HG03025 (cell line): ENCODE measurements at regions not wholly inside any gene's neighbourhood (a gene's known extent, or its start where the extent isn't known, plus 50 kb on each side); places are given as distances from the start of the nearest gene placed in this dataset.

Experiments used
- ATAC-seq: cut with Tn5 transposase; IDR thresholded peaks from one replicate; pipeline ENCODE4 v1.9.1; 2021; ENCODE audit warnings: mild to moderate bottlenecking, moderate library complexity; ENCODE audit not compliant: unreplicated experiment, low FRiP score

- ATAC-seq, result no peak
These were observed 341.1 kb downstream of the RAPGEF2 start for GRCh38 chr4:159443975-159444374.

GRCh38 chr4:159444678-159445077 is 341.8 kb downstream of the RAPGEF2 start:
- ATAC-seq, result no peak

- ATAC-seq, result no peak
These were observed 342.8 kb downstream of the RAPGEF2 start for GRCh38 chr4:159445692-159446091.

GRCh38 chr4:159446266-159446976 is 343.5 kb downstream of the RAPGEF2 start:
- peak; percentile 99 for ATAC-seq

GRCh38 chr4:159447296-159447695 is 344.4 kb downstream of the RAPGEF2 start:
- no peak for ATAC-seq

- ATAC-seq, result no peak
These were observed 348.1 kb downstream of the RAPGEF2 start for GRCh38 chr4:159451006-159451405.

- no peak for ATAC-seq
These were observed 352.9 kb downstream of the RAPGEF2 start for GRCh38 chr4:159455675-159456237.

GRCh38 chr4:159460371-159460770 is 357.5 kb downstream of the RAPGEF2 start:
- ATAC-seq, result no peak

GRCh38 chr4:159463235-159463634 is 360.4 kb downstream of the RAPGEF2 start:
- no peak for ATAC-seq

- no peak for ATAC-seq
These were observed 361.4 kb downstream of the RAPGEF2 start for GRCh38 chr4:159464302-159464701.

GRCh38 chr4:159476886-159477285 is 374.0 kb downstream of the RAPGEF2 start:
- ATAC-seq, result no peak

GRCh38 chr4:159480826-159481225 is 377.9 kb downstream of the RAPGEF2 start:
- no peak for ATAC-seq

GRCh38 chr4:159481936-159482335 is 379.1 kb downstream of the RAPGEF2 start:
- ATAC-seq, result no peak

GRCh38 chr4:159483110-159483781 is 380.4 kb downstream of the RAPGEF2 start:
- no peak for ATAC-seq

- no peak for ATAC-seq
These were observed 381.2 kb downstream of the RAPGEF2 start for GRCh38 chr4:159483782-159484741.

- ATAC-seq, result no peak
These were observed 382.0 kb downstream of the RAPGEF2 start for GRCh38 chr4:159484864-159485263.

GRCh38 chr4:159487284-159487747 is 384.4 kb downstream of the RAPGEF2 start:
- ATAC-seq, result peak; percentile 95

- no peak for ATAC-seq
These were observed 386.8 kb downstream of the RAPGEF2 start for GRCh38 chr4:159489646-159490045.

GRCh38 chr4:159495515-159496236 is 392.8 kb downstream of the RAPGEF2 start:
- ATAC-seq, result no peak

- no peak for ATAC-seq
These were observed 393.4 kb downstream of the RAPGEF2 start for GRCh38 chr4:159496248-159496647.
